COR-L47 (cell line): ENCODE measurements at regions not wholly inside any gene's neighbourhood (a gene's known extent, or its start where the extent isn't known, plus 50 kb on each side); places are given as distances from the start of the nearest gene placed in this dataset.

ENCODE experiments used
- DNase-seq: peaks from one replicate; lab custom pipeline; 2025; lab: John Stamatoyannopoulos, UW

- no peak for DNase-seq
These were observed 350.6 kb upstream of the NCAM2 start for GRCh38 chr21:20647607-20648006.

- DNase-seq = no peak
These were observed 349.0 kb upstream of the NCAM2 start for GRCh38 chr21:20649231-20649630.

- DNase-seq = no peak
These were observed 345.4 kb upstream of the NCAM2 start for GRCh38 chr21:20652846-20653245.

- no peak for DNase-seq
These were observed 337.0 kb upstream of the NCAM2 start for GRCh38 chr21:20661246-20661645.

GRCh38 chr21:20661745-20662422 lies 336.3 kb upstream of the NCAM2 start:
- peak; percentile 29 for DNase-seq

- no peak for DNase-seq
These were observed 335.7 kb upstream of the NCAM2 start for GRCh38 chr21:20662514-20662913.

- no peak for DNase-seq
These were observed 330.3 kb upstream of the NCAM2 start for GRCh38 chr21:20667931-20668330.

- no peak for DNase-seq
These were observed 312.7 kb upstream of the NCAM2 start for GRCh38 chr21:20685475-20685874.

- DNase-seq = no peak
These were observed 299.6 kb upstream of the NCAM2 start for GRCh38 chr21:20698585-20698984.

GRCh38 chr21:20701235-20701634 lies 297.0 kb upstream of the NCAM2 start:
- DNase-seq = no peak

GRCh38 chr21:20703112-20703767 lies 295.0 kb upstream of the NCAM2 start:
- DNase-seq = no peak

- no peak for DNase-seq
These were observed 277.6 kb upstream of the NCAM2 start for GRCh38 chr21:20720623-20721022.

GRCh38 chr21:20721151-20721550 lies 277.1 kb upstream of the NCAM2 start:
- DNase-seq = no peak

GRCh38 chr21:20728691-20729090 lies 269.5 kb upstream of the NCAM2 start:
- DNase-seq = no peak

GRCh38 chr21:20729376-20729775 lies 268.8 kb upstream of the NCAM2 start:
- no peak for DNase-seq

GRCh38 chr21:20730441-20730840 lies 267.8 kb upstream of the NCAM2 start:
- no peak for DNase-seq

- DNase-seq = no peak
These were observed 263.0 kb upstream of the NCAM2 start for GRCh38 chr21:20735257-20735656.

- no peak for DNase-seq
These were observed 260.8 kb upstream of the NCAM2 start for GRCh38 chr21:20737227-20737913.

- no peak for DNase-seq
These were observed 258.8 kb upstream of the NCAM2 start for GRCh38 chr21:20739421-20739820.

- no peak for DNase-seq
These were observed 256.8 kb upstream of the NCAM2 start for GRCh38 chr21:20741445-20741844.

GRCh38 chr21:20760221-20760620 lies 238.0 kb upstream of the NCAM2 start:
- DNase-seq = no peak

GRCh38 chr21:20774737-20775136 lies 223.5 kb upstream of the NCAM2 start:
- no peak for DNase-seq

GRCh38 chr21:20779321-20779720 lies 218.9 kb upstream of the NCAM2 start:
- no peak for DNase-seq
